Fibroblast of the aortic adventitia (primary cell): ENCODE measurements at regions not wholly inside any gene's neighbourhood (a gene's known extent, or its start where the extent isn't known, plus 50 kb on each side); places are given as distances from the start of the nearest gene placed in this dataset.

Experiments used
- DNase-seq: peaks from one replicate; pipeline ENCODE4 v3.0.0-alpha.2; 2010; ENCODE audit warnings: low read depth
- H3K4me3 ChIP-seq: 2 replicates; pipeline ENCODE4 v1.5.1; 2011; ENCODE audit warnings: low read depth, mild to moderate bottlenecking, control low read depth, low read length, moderate library complexity
- TF ChIP-seq, protein P1 (sequence below): IDR thresholded peaks from 2 replicates; pipeline ENCODE4 v1.5.1; 2011; ENCODE audit warnings: mild to moderate bottlenecking, low read length, control low read depth, inconsistent platforms; ENCODE audit not compliant: insufficient read depth

DNA sequence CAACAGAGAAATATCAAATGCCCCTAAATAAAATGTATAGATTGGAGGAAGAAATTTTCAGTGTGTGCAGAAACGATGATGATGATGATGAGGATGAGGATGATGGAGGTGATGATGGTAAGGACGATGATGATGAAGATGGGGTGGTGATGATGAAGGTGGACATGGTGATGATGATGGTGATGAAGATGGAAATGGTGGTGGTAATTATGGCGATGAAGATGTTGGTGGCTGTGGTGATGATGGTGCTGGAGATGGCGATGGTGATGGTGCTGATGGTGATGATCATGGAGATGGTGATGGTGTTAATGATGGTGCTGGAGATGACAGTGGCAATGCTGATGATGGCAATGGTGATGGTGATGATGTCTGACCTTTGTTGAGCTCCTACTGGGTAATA lies 141.2 kb downstream of the DHX35 start:
- TF ChIP-seq, protein P1, sequence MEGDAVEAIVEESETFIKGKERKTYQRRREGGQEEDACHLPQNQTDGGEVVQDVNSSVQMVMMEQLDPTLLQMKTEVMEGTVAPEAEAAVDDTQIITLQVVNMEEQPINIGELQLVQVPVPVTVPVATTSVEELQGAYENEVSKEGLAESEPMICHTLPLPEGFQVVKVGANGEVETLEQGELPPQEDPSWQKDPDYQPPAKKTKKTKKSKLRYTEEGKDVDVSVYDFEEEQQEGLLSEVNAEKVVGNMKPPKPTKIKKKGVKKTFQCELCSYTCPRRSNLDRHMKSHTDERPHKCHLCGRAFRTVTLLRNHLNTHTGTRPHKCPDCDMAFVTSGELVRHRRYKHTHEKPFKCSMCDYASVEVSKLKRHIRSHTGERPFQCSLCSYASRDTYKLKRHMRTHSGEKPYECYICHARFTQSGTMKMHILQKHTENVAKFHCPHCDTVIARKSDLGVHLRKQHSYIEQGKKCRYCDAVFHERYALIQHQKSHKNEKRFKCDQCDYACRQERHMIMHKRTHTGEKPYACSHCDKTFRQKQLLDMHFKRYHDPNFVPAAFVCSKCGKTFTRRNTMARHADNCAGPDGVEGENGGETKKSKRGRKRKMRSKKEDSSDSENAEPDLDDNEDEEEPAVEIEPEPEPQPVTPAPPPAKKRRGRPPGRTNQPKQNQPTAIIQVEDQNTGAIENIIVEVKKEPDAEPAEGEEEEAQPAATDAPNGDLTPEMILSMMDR: no peak
- DNase-seq: no peak
- no peak overlapping the region for H3K4me3 ChIP-seq

DNA sequence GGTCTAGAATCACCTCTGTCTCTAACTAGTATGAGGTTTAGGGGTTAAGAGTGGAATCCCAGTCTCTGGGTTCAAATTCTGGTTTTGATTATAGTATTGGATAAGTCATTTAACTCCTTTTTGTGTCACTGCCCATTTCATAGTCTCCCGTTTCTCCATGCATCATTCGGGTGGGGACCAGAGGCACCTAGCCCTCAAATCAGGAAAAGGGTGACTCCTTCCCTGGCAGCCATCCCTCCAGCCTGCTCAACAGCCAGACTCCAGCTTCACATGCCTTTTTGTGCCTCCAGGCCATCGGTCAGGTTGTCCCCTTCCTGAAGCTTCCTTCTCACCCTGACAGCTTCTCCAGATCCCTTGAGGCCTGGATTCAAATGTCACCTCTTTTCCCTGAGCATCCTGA lies 139.8 kb downstream of the DHX35 start:
- TF ChIP-seq, protein P1: no peak
- no peak for DNase-seq
- H3K4me3 ChIP-seq: no peak overlapping the region

DNA sequence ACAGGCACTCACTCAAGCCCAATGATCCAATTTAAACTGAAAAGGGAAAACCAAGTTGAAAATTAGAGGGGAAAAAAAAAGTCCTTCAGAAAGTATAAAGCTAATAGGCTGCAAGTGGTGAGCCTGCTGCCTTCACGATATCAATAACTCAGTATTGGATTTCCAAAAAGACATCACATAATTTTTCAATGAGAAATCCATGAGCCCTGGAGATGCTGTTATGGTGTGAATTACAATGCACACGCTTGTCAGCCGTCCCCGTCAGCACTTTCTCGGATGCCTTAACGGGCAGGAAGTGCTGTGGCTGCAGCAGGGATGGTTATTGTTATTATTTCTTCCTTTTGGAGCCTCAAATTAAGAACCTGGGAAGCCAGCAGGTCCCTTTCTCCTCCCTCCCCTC lies 138.5 kb downstream of the DHX35 start:
- H3K4me3 ChIP-seq: no peak overlapping the region
- DNase-seq: no peak
- TF ChIP-seq, protein P1: no peak

DNA sequence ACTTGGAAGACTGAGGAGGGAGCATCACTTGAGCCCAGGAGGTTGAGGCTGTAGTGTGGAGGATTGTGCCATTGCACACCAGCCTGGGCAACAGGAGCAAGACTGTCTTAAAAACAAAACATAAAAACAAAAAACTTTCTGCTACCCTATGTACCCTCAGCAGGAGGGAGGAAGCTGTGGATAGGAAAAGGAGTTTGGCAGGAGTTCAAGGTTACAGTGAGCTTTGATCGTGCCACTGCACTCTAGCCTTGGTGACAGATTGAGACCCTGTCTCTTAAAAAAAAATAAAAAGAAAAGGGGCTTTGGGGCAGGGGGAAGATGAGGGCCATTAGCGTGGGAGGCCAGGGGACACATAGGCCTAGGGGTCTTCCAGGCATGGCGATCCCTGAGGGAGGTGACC lies 135.7 kb downstream of the DHX35 start:
- no peak overlapping the region for H3K4me3 ChIP-seq
- TF ChIP-seq, protein P1: no peak
- DNase-seq: no peak

DNA sequence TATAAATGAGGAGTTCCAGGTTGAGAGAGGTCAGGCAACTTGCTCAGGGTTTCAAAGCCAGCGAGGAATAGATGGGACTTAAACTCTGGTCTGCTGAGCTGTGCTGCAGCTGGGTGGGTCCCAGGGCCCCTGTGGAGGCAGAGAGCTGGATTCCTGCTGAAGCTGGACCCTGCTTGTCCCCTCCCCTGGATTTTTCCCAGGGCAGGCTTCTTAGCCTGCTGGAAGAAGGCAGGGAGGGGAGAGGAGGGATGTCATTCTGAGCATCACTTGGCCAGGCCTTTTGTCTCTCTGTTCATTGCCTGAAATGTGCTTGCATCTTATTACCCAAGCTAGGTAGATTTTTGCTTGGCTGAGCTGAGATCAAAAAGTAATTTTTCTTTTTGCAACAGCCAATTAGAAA lies 133.7 kb downstream of the DHX35 start:
- DNase-seq: no peak
- TF ChIP-seq, protein P1: no peak
- no peak overlapping the region for H3K4me3 ChIP-seq

DNA sequence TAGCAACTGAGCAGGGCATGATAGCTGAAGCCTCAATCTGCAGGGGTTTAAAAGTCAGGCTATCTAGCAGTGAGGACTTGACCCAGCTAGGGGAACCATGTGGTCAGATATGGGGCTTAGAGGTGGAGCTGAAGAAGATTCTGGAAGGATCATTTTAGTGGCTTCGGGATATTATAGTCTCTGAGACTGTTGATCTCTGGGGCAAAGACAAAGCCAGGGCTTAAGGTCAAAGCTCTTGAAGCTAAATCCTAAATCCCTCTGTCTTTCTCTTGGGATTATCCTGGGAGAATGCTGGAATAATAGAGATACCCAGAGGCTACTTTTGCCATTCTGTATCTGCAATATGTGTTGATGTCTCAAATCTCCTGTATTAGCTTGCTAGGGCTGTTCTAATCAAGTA lies 132.2 kb downstream of the DHX35 start:
- TF ChIP-seq, protein P1: no peak
- no peak overlapping the region for H3K4me3 ChIP-seq
- no peak for DNase-seq

DNA sequence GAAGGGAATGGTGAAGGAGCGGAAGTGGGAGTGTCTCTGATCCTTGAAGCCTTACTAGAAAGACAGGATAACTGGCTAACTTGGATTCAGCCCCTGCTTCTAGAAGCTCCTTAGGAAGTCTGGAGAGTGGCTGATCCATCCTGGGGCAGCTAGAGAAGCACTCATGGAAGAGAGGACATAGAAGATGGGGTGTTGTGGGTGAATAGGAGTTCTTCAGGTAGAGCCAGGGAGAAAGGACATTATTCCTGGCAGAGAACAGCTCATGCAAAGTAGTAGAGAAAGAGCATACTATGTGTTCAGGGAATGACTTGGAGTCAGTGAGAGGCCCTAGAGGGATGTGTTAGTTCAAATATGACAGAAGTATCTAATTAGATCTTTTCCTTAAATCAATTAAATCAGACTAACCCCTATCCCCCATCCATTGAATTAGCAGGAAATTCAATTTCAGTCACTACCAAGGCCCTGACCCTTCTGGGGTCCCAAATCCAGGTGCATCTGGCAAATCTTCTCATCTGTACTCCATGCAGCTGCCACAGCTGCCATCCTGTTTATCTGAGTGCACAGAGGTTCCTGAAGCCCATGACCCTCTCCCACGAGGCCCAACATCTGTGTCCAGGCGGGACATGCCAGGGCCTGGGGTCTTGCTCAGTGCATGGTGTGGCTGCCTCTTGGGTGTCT lies 130.7 kb downstream of the DHX35 start:
- TF ChIP-seq, protein P1: no peak

More for the DNA sequence above, 130.7 kb downstream of the DHX35 start:
- DNase-seq: no peak
- H3K4me3 ChIP-seq: no peak overlapping the region
